ENCODE measurements at regions not wholly inside any gene's neighbourhood (a gene's known extent, or its start where the extent isn't known, plus 50 kb on each side); places are given as distances from the start of the nearest gene placed in this dataset.
"Not testable (repeated sequence)": the region's sequence is repeated elsewhere in the genome, so short reads cannot be mapped to it uniquely, and the experiment has no call there.

DNA sequence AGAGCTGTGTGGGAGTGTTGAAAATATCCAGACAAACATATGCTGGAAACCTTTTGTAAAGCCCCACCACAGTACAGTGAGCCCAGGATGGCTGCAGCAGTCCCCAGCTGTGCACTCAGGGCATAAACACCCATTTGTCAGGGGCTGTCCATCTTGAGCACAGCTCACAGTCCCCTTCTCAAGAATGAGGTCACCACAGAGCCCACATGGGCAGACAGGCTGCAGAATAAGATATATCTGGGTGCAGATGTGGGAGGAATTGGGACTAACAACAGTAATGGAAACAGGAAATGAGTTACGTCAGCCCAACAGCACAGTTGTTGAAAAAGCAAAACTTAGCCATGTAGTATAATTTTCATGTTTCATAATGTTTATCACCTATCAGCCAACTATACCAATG lies 219.6 kb downstream of the ETAA1 start:
- no peak overlapping the region for H3K4me3 ChIP-seq (ENCODE audit: control insufficient read depth, low read depth, low read length)
- TF ChIP-seq, protein P1, sequence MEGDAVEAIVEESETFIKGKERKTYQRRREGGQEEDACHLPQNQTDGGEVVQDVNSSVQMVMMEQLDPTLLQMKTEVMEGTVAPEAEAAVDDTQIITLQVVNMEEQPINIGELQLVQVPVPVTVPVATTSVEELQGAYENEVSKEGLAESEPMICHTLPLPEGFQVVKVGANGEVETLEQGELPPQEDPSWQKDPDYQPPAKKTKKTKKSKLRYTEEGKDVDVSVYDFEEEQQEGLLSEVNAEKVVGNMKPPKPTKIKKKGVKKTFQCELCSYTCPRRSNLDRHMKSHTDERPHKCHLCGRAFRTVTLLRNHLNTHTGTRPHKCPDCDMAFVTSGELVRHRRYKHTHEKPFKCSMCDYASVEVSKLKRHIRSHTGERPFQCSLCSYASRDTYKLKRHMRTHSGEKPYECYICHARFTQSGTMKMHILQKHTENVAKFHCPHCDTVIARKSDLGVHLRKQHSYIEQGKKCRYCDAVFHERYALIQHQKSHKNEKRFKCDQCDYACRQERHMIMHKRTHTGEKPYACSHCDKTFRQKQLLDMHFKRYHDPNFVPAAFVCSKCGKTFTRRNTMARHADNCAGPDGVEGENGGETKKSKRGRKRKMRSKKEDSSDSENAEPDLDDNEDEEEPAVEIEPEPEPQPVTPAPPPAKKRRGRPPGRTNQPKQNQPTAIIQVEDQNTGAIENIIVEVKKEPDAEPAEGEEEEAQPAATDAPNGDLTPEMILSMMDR (IDR thresholded peaks at IDR 0.05; ENCODE audit: control insufficient read depth, insufficient read depth, low read depth, low read length, missing control alignments) = no peak
- no peak for DNase-seq (ENCODE audit: low read depth)

DNA sequence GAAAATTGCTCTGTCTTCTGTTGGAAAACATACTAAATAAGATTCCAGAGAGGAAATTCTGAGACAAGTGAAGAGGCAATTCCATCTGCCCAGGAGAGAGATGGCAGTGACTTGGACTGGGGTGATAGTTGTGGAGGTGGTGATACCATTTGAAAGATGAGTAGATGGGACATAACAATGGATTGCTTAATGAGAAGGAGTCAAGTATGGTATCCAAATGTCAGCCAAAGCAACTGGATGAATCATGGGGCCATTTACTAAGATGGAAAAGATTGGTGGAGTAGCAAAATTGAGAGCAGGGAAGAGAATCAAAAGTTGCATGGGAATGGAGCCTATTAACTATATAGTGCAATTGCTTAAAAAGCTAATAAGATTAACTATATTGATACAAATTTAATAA lies 222.1 kb downstream of the ETAA1 start:
- TF ChIP-seq, protein P1 (IDR thresholded peaks at IDR 0.05; ENCODE audit: control insufficient read depth, insufficient read depth, low read depth, low read length, missing control alignments) = no peak
- no peak for DNase-seq (ENCODE audit: low read depth)
- no peak overlapping the region for H3K4me3 ChIP-seq (ENCODE audit: control insufficient read depth, low read depth, low read length)

DNA sequence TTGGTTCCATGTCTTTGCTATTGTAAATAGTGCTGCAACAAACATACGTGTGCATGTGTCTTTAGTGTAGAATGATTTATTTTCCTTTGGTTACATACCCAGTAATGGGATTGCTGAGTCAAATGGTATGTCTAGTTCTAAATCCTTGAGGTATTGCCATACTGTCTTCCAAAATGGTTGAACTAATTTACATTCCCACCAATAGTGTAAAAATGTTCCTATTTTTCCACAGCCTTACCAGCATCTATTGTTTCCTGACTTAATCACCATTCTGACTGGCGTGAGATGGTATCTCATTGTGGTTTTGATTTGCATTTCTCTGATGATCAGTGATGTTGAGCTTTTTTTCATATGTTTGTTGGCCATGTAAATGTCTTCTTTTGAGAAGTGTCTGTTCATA lies 226.6 kb downstream of the ETAA1 start:
- DNase-seq (ENCODE audit: low read depth); H3K4me3 ChIP-seq (ENCODE audit: control insufficient read depth, low read depth, low read length): not testable (repeated sequence)

DNA sequence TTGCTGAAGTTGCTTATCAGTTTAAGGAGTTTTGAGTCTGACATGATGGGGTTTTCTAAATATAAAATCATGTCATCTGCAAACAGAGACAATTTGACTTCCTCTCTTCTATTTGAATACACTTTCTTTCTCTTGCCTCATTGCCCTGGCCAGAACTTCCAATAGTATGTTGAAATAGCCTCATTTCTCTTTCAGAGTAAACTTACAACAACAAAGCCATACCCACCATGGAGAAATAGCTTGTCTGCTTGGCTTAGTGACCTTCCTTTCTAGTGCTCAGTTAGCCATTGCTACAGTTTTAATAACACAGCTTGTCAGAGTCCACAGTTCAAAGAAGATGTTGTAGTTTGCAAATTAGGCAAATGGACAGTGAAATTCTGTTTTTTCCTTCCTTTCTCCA lies 228.0 kb downstream of the ETAA1 start:
- DNase-seq (ENCODE audit: low read depth) = no peak
- TF ChIP-seq, protein P1 (IDR thresholded peaks at IDR 0.05; ENCODE audit: control insufficient read depth, insufficient read depth, low read depth, low read length, missing control alignments) = no peak
- no peak overlapping the region for H3K4me3 ChIP-seq (ENCODE audit: control insufficient read depth, low read depth, low read length)

DNA sequence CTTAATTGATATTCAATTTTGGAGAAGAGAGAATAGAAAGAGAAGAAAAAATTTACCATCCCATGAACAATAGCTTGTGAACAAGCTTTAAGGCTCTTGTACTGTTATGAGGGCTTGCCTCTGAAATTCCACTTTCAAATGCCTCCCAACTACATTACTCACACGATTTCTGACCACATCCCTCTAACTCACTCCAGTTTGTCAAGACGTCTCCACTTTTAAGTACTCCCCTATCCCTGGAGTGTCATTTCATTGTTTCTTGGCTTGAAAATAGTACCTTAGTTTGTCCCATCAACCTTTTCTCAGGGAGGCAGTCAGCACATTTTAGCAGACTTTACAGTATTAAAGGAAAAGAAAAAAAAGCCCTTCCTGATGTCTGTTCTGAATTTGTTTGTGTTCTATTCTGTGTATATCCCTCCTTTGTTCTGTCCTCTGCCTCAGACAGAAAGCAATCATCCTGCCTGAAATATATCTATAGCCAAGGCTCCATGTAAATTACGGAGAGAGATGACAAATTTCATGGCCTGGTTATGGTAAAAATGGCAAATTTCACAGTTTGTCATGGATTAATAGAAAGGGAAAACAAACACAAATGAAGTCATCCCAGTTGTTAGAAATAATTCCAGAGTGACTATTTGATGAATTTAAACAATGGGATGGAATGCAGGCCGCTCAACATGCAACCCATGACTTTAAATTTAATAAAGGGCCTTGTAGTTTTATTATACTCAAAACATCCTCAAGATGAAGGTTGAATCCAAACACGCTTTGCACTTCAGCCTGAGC lies 228.8 kb downstream of the ETAA1 start:
- TF ChIP-seq, protein P1 (IDR thresholded peaks at IDR 0.05; ENCODE audit: control insufficient read depth, insufficient read depth, low read depth, low read length, missing control alignments) = no peak
- peak; percentile 73 for DNase-seq (ENCODE audit: low read depth)
- no peak overlapping the region for H3K4me3 ChIP-seq (ENCODE audit: control insufficient read depth, low read depth, low read length)

DNA sequence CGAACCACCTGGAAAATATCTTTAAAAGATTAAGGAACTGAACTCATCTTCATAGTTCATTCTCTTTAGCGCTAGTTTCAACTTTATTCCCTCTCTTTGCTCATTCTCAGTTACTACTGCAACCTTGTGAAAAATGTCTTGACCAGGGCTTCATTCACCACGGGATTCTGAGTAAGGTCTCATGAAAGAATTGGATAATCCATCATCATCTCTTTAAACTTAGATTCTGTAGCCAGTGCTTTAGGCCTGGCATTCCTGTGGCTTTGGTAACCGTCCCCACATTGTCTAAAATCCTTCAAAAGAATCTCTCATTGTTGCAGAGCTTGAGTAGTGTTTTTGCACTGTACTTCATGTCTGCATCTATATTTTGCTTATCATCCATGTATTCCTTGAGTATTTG lies 229.5 kb downstream of the ETAA1 start:
- TF ChIP-seq, protein P1 (IDR thresholded peaks at IDR 0.05; ENCODE audit: control insufficient read depth, insufficient read depth, low read depth, low read length, missing control alignments) = no peak
- DNase-seq (ENCODE audit: low read depth) = no peak
- no peak overlapping the region for H3K4me3 ChIP-seq (ENCODE audit: control insufficient read depth, low read depth, low read length)

DNA sequence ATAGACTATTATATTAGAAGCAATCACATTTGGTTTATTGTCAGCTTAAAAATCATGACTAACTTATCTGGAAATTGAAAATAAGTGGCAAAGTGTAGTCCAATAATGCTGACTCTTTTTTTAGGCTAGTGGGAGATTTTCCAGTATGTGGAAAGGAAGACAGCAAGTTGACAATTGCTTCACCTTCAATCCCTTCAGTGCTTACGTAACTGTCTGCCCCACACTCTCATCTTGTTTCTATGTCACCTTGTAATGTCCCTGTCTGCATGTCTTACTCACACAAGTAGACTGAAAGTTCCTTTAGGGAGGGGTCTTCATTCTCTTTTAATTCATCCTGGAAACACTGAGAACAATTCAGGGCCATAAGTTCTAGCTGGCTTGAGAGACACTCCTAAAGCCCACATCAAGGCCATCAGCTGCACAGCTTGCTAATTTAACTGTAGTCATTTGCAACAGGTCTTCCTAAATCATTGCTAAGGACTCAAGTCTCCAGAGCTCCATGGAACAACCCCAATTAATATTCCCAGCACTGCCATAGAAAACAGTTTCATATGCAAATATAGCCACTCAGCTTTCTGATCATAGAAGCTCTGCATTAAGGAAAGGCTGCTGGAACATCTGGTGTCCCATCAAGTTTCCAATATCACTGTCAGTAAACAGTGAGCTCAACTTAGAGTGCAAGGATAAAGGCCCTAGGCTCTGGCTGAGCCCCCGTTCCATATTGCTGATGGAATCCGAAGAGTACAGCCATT lies 230.5 kb downstream of the ETAA1 start:
- TF ChIP-seq, protein P1 (IDR thresholded peaks at IDR 0.05; ENCODE audit: control insufficient read depth, insufficient read depth, low read depth, low read length, missing control alignments) = no peak
- no peak for DNase-seq (ENCODE audit: low read depth)

More for the DNA sequence above, 230.5 kb downstream of the ETAA1 start:
- H3K4me3 ChIP-seq (ENCODE audit: control insufficient read depth, low read depth, low read length) = no peak overlapping the region
